Fibroblast of pulmonary artery (primary cell): ENCODE measurements at regions not wholly inside any gene's neighbourhood (a gene's known extent, or its start where the extent isn't known, plus 50 kb on each side); places are given as distances from the start of the nearest gene placed in this dataset.
A peak's percentile ranks its signal among the peaks of the same experiment; 100 is the strongest.

Experiments
- DNase-seq: peaks from one replicate; pipeline ENCODE4 v3.0.0-alpha.2; 2010; ENCODE audit warnings: low read depth
- H3K4me3 ChIP-seq: replicated peaks from 2 replicates; pipeline ENCODE4 v1.5.1; 2011; ENCODE audit warnings: low read depth, mild to moderate bottlenecking, control low read depth, low read length, moderate library complexity
- TF ChIP-seq, protein P1 (sequence below): IDR thresholded peaks from 2 replicates; pipeline ENCODE4 v1.5.1; 2011; ENCODE audit warnings: mild to moderate bottlenecking, control low read depth, low read length, inconsistent platforms; ENCODE audit errors: missing control alignments

DNA sequence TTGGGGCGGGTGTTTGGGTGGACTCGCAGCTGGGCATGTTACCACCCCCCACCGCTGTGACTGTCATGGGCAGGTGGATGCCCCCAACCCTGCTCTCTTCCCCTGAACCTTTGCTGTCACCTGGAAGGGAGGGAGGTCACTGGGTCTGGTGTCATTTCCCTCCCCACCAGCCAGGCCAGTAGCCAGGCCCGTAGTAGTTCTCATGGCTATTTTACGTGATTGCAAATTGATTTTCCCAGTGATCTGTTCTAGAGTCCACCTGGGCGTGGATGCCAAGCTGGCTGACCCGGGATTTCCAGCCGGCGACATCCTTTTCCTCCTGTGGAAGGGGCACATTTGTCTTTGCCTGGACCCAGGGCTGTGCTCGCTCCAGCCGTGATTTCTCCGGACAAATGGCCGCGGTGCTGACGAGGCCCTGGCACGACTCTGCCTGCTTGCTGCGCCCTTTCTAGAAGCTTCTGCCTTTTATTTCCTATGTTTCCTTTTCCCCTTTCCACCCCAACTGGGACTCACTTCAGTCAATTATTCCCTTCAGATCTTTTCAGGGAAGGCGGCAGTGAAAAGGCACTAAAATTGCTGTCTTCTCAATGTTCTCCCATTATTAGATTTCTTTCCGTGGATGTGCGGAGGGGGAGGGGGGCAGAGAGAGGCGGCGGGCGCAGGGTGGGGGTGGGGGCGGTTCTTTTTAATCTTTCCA lies 226.9 kb upstream of the CIBAR2 start:
- DNase-seq, result no peak
- TF ChIP-seq, protein P1, sequence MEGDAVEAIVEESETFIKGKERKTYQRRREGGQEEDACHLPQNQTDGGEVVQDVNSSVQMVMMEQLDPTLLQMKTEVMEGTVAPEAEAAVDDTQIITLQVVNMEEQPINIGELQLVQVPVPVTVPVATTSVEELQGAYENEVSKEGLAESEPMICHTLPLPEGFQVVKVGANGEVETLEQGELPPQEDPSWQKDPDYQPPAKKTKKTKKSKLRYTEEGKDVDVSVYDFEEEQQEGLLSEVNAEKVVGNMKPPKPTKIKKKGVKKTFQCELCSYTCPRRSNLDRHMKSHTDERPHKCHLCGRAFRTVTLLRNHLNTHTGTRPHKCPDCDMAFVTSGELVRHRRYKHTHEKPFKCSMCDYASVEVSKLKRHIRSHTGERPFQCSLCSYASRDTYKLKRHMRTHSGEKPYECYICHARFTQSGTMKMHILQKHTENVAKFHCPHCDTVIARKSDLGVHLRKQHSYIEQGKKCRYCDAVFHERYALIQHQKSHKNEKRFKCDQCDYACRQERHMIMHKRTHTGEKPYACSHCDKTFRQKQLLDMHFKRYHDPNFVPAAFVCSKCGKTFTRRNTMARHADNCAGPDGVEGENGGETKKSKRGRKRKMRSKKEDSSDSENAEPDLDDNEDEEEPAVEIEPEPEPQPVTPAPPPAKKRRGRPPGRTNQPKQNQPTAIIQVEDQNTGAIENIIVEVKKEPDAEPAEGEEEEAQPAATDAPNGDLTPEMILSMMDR, result no peak

DNA sequence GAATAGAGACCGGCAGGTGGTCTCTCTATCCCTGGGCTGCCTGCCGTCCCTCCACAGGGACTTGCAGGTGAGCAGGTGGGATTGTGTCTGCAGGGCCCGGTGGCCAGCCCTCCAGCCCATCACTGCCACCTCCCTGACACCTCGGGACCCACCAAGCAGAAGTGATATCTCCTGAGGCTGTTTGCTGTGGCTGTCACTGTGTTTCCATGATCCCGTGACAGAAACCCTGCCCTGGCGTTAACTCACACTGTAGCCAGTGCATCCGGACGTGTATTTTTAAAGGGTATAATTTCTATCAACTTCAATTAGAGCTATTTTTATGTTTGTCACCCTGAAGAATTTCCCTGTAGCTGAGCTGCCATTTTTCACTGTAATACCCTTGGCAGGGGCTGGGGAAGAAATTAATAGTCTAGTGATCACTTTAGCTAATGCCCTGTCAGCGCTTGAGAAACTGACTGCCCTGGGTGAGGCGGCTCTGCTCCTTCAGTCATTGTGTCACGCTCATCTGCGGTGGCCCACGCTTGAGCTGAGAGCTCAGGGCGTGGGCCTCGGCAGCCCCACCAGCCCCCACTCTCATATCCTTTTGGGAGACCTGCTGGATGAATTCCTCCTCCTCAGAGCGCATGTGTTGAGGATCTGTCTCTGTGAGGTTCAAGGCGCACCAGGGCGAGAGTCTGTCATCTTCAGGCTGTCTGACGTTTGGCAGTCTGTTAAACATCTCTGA lies 229.9 kb upstream of the CIBAR2 start:
- H3K4me3 ChIP-seq, result no peak overlapping the region
- DNase-seq, result no peak
- TF ChIP-seq, protein P1, result no peak

More for the DNA sequence above, 226.9 kb upstream of the CIBAR2 start:
- no peak overlapping the region for H3K4me3 ChIP-seq

DNA sequence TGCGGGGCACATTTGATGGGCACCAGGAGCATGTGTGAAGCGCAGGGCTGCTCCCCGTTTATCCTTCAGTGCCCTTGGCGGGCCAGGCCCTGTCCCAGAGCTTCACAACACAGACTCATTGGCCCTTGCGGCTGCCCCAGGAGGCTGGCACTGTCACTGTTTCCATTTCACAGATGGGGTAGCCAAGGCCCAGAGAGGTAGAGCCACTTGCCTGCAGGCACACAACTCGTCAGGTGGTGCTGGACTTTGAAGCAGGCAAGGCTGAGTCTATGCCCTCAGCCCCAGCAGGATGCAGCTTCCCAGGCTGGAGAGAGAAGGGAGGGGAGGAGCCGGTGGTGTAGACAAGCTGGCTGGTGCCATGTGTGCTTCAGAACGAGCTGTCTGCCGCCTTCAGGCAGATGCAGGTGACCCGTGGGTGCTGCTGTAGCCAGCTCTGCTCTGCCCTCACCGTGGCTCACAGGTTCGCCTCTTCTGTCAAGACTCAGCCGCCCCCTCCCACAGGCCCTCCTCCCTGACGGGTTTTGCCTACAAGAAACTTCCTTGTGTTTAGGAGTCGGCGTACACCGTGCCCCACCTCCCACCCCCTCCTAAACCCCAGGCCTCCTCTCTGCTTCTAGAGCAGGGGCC lies 232.3 kb upstream of the CIBAR2 start:
- H3K4me3 ChIP-seq, result no peak overlapping the region
- no peak for DNase-seq
- TF ChIP-seq, protein P1, result no peak

DNA sequence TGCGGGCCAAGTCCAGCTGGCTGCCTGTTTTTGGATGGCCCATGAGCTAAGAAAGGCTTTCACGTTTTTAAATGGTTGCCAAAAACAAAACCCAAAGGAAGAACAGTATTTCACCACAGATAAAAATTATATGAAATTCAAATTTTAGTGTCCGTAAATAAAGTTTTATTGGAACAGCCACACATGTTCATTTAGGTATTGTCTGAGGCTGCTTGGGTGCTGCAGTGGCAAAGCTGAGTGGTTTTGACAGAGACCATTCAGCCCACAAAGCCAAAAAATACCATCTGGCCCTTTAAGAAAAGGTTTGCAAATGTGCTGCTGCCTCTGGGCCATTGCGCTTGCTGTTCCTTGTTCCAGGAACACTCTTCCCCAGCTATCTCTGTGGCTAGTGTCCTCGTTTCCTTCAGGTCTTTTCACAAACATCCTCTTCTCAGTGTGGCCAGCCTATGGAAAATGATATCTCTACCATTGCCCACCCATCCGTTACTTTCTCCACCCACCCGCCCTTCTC lies 232.9 kb upstream of the CIBAR2 start:
- TF ChIP-seq, protein P1, result no peak
- no peak for DNase-seq
- H3K4me3 ChIP-seq, result no peak overlapping the region

DNA sequence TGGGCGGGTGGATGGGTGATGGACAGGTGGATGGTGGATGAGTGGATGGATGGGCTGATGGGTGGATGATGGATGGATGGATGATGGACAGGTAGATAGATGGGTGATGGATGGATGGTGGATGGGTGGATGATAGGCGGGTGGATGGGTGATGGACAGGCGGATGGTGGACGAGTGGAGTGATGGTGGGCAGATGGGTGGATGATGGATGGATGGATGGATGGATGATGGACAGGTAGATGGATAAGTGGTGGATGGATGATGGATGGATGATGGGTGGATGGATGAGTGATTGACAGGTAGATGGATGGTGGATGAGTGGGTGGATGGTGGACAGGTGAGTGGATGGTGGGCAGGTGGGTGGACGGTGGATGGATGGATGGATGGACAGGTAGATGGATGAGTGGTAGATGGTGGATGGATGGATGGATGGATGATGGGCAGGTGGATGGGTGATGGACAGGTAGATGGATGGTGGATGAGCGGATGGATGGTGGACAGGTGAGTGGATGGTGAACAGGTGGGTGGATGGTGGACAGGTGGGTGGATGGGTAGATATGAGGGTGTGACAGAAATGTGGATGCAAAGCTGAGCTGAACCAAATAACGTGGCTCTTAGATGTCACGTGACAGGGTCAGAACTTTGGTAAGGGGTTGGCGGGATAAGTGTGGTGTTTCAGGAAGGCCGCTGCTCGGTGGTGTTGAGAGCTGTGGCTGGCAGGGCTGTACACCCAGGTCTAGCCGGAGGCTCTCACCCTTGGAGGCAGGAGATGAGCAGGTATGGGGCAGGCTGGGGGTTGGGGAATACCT lies 234.3 kb upstream of the CIBAR2 start:
- no peak for DNase-seq
- H3K4me3 ChIP-seq, result no peak overlapping the region
- TF ChIP-seq, protein P1, result no peak

DNA sequence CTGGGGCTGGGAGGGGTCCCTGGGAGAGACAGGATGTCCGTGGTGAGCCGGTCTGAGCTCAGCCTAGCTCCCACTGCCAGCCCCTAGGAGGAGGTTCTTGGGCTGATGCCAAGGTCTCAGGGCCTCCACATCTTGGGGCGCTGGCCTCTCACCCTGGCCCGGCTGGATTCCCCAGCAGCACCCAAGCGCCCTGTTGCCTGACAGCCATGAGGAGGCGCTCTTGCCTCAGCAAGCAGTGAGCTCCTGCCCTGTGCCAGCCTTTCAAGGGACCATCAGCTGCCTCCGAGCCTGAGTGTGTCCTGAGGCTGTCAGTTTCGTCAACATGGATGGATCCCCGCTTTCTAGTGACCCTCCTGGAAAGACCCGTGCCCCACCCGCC lies 234.9 kb upstream of the CIBAR2 start:
- H3K4me3 ChIP-seq, result no peak overlapping the region
- peak; percentile 15 for DNase-seq
- TF ChIP-seq, protein P1, result peak; percentile 23
